HEK293 (cell line): ENCODE measurements at regions not wholly inside any gene's neighbourhood (a gene's known extent, or its start where the extent isn't known, plus 50 kb on each side); places are given as distances from the start of the nearest gene placed in this dataset.

Experiments
- CTCF ChIA-PET: fragments of 350-600 bp; formaldehyde crosslinking; extraction: SDS; loops from one replicate; lab custom pipeline; 2021; ENCODE audit warnings: antibody characterized with exemption; lab: Yijun Ruan, JAX
- POLR2A ChIA-PET: fragments of 300-600 bp; formaldehyde crosslinking; extraction: SDS; loops from one replicate; lab custom pipeline; 2020; ENCODE audit warnings: antibody characterized with exemption, inconsistent platforms; lab: Yijun Ruan, JAX
- H3K27ac ChIP-seq: fragments of 200-500 bp; sonication (Bioruptor generic); 2 replicates; pipeline ENCODE4 v1.5.1; 2014; ENCODE audit warnings: low read depth, low read length, control low read depth, inconsistent platforms; ENCODE audit errors: extremely low read depth
- H3K36me3 ChIP-seq, 2 experiments: fragments of 200-500 bp in 1 of 2; sonication (Bioruptor generic) in 1 of 2; 1 replicate in 1 of 2; 2 replicates in 1 of 2; pipeline ENCODE4 v1.5.1; 2014 to 2017; ENCODE audit warnings: inconsistent platforms in 2 of 2, low read length in 2 of 2; ENCODE audit not compliant: control insufficient read depth in 2 of 2, insufficient read depth in 1 of 2
- H3K4me1 ChIP-seq: fragments of 200-500 bp; sonication (Bioruptor generic); 2 replicates; pipeline ENCODE4 v1.5.1; 2014; ENCODE audit warnings: mild to moderate bottlenecking, low read length, inconsistent platforms; ENCODE audit not compliant: control insufficient read depth, insufficient read depth
- H3K4me3 ChIP-seq: 2 replicates; pipeline ENCODE4 v1.5.1; 2011; ENCODE audit warnings: low read depth, mild to moderate bottlenecking, control low read depth, low read length, moderate library complexity
- H3K9me3 ChIP-seq: fragments of 200-500 bp; sonication (Bioruptor generic); 2 replicates; pipeline ENCODE4 v1.5.1; 2014; ENCODE audit warnings: low read depth, low read length, inconsistent platforms; ENCODE audit not compliant: control insufficient read depth, insufficient read depth
- CTCF ChIP-seq: fragments of 450-650 bp; formaldehyde crosslinking; IDR thresholded peaks from 2 replicates; pipeline ENCODE4 v1.5.1; 2016; ENCODE audit warnings: missing biosample characterization, missing genetic modification characterization
- ELK4 ChIP-seq: IDR thresholded peaks from 2 replicates; pipeline ENCODE4 v1.6.1; 2011; ENCODE audit warnings: mild to moderate bottlenecking, low read depth, low read length, borderline replicate concordance
- GFI1B ChIP-seq: fragments of 450-650 bp; formaldehyde crosslinking; IDR thresholded peaks from 2 replicates; pipeline ENCODE4 v1.5.1; 2016; ENCODE audit warnings: missing biosample characterization, missing genetic modification characterization
- KLF10 ChIP-seq: fragments of 450-650 bp; IDR thresholded peaks from 2 replicates; pipeline ENCODE4 v1.5.1; 2018; ENCODE audit warnings: missing biosample characterization, mild to moderate bottlenecking, missing genetic modification characterization
- MEIS1 ChIP-seq: sonication (generic); formaldehyde crosslinking; IDR thresholded peaks from 2 replicates; pipeline ENCODE4 v1.8.1; 2022; ENCODE audit warnings: missing genetic modification reagents, mild to moderate bottlenecking, borderline replicate concordance
- OVOL3 ChIP-seq: fragments of 450-650 bp; formaldehyde crosslinking; IDR thresholded peaks from 2 replicates; pipeline ENCODE4 v1.5.1; 2016; ENCODE audit warnings: missing biosample characterization, missing genetic modification characterization
- PBX3 ChIP-seq: sonication (generic); formaldehyde crosslinking; IDR thresholded peaks from 2 replicates; pipeline ENCODE4 v1.8.1; 2022; ENCODE audit warnings: mild to moderate bottlenecking, moderate library complexity, missing genetic modification reagents
- SCRT2 ChIP-seq: fragments of 450-650 bp; formaldehyde crosslinking; IDR thresholded peaks from 2 replicates; pipeline ENCODE4 v1.5.1; 2016; ENCODE audit warnings: missing biosample characterization, missing genetic modification characterization
- TCF7L2 ChIP-seq: IDR thresholded peaks from 2 replicates; pipeline ENCODE4 v1.6.1; 2011; ENCODE audit warnings: low read depth, mild to moderate bottlenecking, inconsistent platforms, low read length, moderate library complexity, borderline replicate concordance
- ZFHX2 ChIP-seq: fragments of 450-650 bp; formaldehyde crosslinking; conservative IDR thresholded peaks from 2 replicates; pipeline ENCODE4 v1.5.1; 2016; ENCODE audit warnings: missing biosample characterization, missing genetic modification characterization
- ZFP3 ChIP-seq: fragments of 450-650 bp; formaldehyde crosslinking; IDR thresholded peaks from 2 replicates; pipeline ENCODE4 v1.5.1; 2016; ENCODE audit warnings: low read depth, missing biosample characterization, missing genetic modification characterization
- ZFP69B ChIP-seq: fragments of 450-650 bp; formaldehyde crosslinking; IDR thresholded peaks from 2 replicates; pipeline ENCODE4 v1.5.1; 2016; ENCODE audit warnings: missing biosample characterization, missing genetic modification characterization
- ZNF2 ChIP-seq: fragments of 450-650 bp; formaldehyde crosslinking; IDR thresholded peaks from 2 replicates; pipeline ENCODE4 v1.5.1; 2016; ENCODE audit warnings: missing biosample characterization, missing genetic modification characterization
- ZNF221 ChIP-seq: fragments of 450-650 bp; formaldehyde crosslinking; IDR thresholded peaks from 2 replicates; pipeline ENCODE4 v1.5.1; 2017; ENCODE audit warnings: missing biosample characterization, missing genetic modification characterization, borderline replicate concordance
- ZNF23 ChIP-seq: fragments of 450-650 bp; formaldehyde crosslinking; IDR thresholded peaks from 2 replicates; pipeline ENCODE4 v1.5.1; 2016; ENCODE audit warnings: missing biosample characterization, missing genetic modification characterization, borderline replicate concordance
- ZNF24 ChIP-seq: fragments of 450-650 bp; formaldehyde crosslinking; IDR thresholded peaks from 2 replicates; pipeline ENCODE4 v1.5.1; 2016; ENCODE audit warnings: missing biosample characterization, missing genetic modification characterization
- ZNF280C ChIP-seq: fragments of 450-650 bp; formaldehyde crosslinking; IDR thresholded peaks from 2 replicates; pipeline ENCODE4 v1.5.1; 2016; ENCODE audit warnings: missing biosample characterization, missing genetic modification characterization
- ZNF335 ChIP-seq: fragments of 450-650 bp; formaldehyde crosslinking; conservative IDR thresholded peaks from 2 replicates; pipeline ENCODE4 v1.5.1; 2016; ENCODE audit warnings: missing biosample characterization, missing genetic modification characterization
- ZNF341 ChIP-seq: fragments of 450-650 bp; formaldehyde crosslinking; IDR thresholded peaks from 2 replicates; pipeline ENCODE4; 2016; ENCODE audit warnings: low read depth, missing biosample characterization, missing genetic modification characterization
- ZNF514 ChIP-seq: fragments of 450-650 bp; formaldehyde crosslinking; IDR thresholded peaks from 2 replicates; pipeline ENCODE4 v1.5.1; 2016; ENCODE audit warnings: missing biosample characterization, missing genetic modification characterization
- ZNF521 ChIP-seq: fragments of 450-650 bp; formaldehyde crosslinking; IDR thresholded peaks from 2 replicates; pipeline ENCODE4 v1.5.1; 2017; ENCODE audit warnings: missing biosample characterization, mild to moderate bottlenecking, missing genetic modification characterization
- ZNF529 ChIP-seq: fragments of 450-650 bp; formaldehyde crosslinking; IDR thresholded peaks from 2 replicates; pipeline ENCODE4 v1.5.1; 2017; ENCODE audit warnings: missing genetic modification characterization, missing biosample characterization; ENCODE audit not compliant: insufficient replicate concordance
- ZNF571 ChIP-seq: fragments of 450-650 bp; formaldehyde crosslinking; IDR thresholded peaks from 2 replicates; pipeline ENCODE4 v1.5.0; 2017; ENCODE audit warnings: missing biosample characterization, missing genetic modification characterization
- ZNF585B ChIP-seq: fragments of 450-650 bp; formaldehyde crosslinking; IDR thresholded peaks from 2 replicates; pipeline ENCODE4 v1.5.1; 2016; ENCODE audit warnings: missing biosample characterization, missing genetic modification characterization
- ZNF623 ChIP-seq: fragments of 450-650 bp; formaldehyde crosslinking; IDR thresholded peaks from 2 replicates; pipeline ENCODE4 v1.5.1; 2016; ENCODE audit warnings: missing biosample characterization, missing genetic modification characterization
- ZNF777 ChIP-seq: fragments of 450-650 bp; formaldehyde crosslinking; IDR thresholded peaks from 2 replicates; pipeline ENCODE4 v1.5.1; 2017; ENCODE audit warnings: missing biosample characterization, missing genetic modification characterization, borderline replicate concordance
- ZXDB ChIP-seq: fragments of 450-650 bp; formaldehyde crosslinking; IDR thresholded peaks from 2 replicates; pipeline ENCODE4 v1.5.1; 2016; ENCODE audit warnings: missing biosample characterization, missing genetic modification characterization

GRCh38 chr7:13414661-13415107 is 574.8 kb downstream of the ETV1 start:
- Histone ChIP-seq H3K27ac (no peak overlapping the region), H3K4me3 (no peak overlapping the region), H3K4me1 (no peaks in the 10 kb centered on the region), H3K36me3 (no peaks in the 10 kb centered on the region)
- ChIA-PET CTCF (no interaction called here), POLR2A (no interaction called here)
- no peak for TF ChIP-seq ZNF2 (tag by site-specific recombination)
- no peak for TF ChIP-seq ZFHX2 (tag by site-specific recombination)
- no peak for TF ChIP-seq ZNF221 (tag by site-specific recombination)
- TF ChIP-seq MEIS1 (CRISPR knock-in tag): no peak
- TF ChIP-seq ZNF280C (tag by site-specific recombination): no peak
- no peak for TF ChIP-seq ZNF623 (tag by site-specific recombination)
- TF ChIP-seq ZNF335 (tag by site-specific recombination): no peak
- no peak for TF ChIP-seq TCF7L2
- TF ChIP-seq PBX3 (CRISPR knock-in tag): no peak
- no peak for TF ChIP-seq ZNF777 (tag by site-specific recombination)
- no peak for TF ChIP-seq ZFP69B (tag by site-specific recombination)
- no peak for TF ChIP-seq ZNF529 (tag by site-specific recombination)
- TF ChIP-seq GFI1B (tag by site-specific recombination): no peak
- no peak for TF ChIP-seq ZNF521
- TF ChIP-seq ZFP3 (tag by site-specific recombination): no peak
- TF ChIP-seq ZNF514 (tag by site-specific recombination): no peak
- TF ChIP-seq CTCF (tag by site-specific recombination): no peak
- no peak for TF ChIP-seq ZNF24
- TF ChIP-seq, all 188 proteins: peak for 0
- no peaks in the 10 kb centered on the region for H3K9me3 ChIP-seq

- no peak overlapping the region for H3K27ac ChIP-seq
- no peaks in the 10 kb centered on the region for H3K36me3 ChIP-seq
- CTCF ChIA-PET: interaction anchor here (0.6 kb wide), 1 partner anchor 778 kb away, joined by 3 read pairs; no protein-coding TSS in a partner anchor
- TF ChIP-seq OVOL3 (tag by site-specific recombination): no peak
- no peak for TF ChIP-seq ZNF24
- no peak for TF ChIP-seq ZNF585B (tag by site-specific recombination)
- no peak for TF ChIP-seq ZNF23 (tag by site-specific recombination)
- TF ChIP-seq ZNF341 (tag by site-specific recombination): no peak
- no peak for TF ChIP-seq SCRT2 (tag by site-specific recombination)
- TF ChIP-seq ZXDB (tag by site-specific recombination): no peak
- TF ChIP-seq KLF10: no peak
- TF ChIP-seq ELK4: no peak
- TF ChIP-seq ZNF571 (tag by site-specific recombination): no peak
- no peaks in the 10 kb centered on the region for H3K4me1 ChIP-seq
- POLR2A ChIA-PET: no interaction called here
- no peak overlapping the region for H3K4me3 ChIP-seq
- H3K9me3 ChIP-seq: no peaks in the 10 kb centered on the region
These were observed 573.4 kb downstream of the ETV1 start for GRCh38 chr7:13416071-13416470.
